PC-3 (cell line): ENCODE measurements at regions not wholly inside any gene's neighbourhood (a gene's known extent, or its start where the extent isn't known, plus 50 kb on each side); places are given as distances from the start of the nearest gene placed in this dataset.

ENCODE experiments used
- EZH2 ChIP-seq: fragments of 300-600 bp; sonication (generic); IDR thresholded peaks from one replicate; pipeline ENCODE4 v1.6.1; 2017; ENCODE audit warnings: antibody characterized with exemption, mild to moderate bottlenecking, low read length; ENCODE audit not compliant: unreplicated experiment
- EZH2phosphoT487 ChIP-seq: fragments of 300-600 bp; sonication (generic); IDR thresholded peaks from 2 replicates; pipeline ENCODE4 v1.6.1; 2018; ENCODE audit warnings: mild to moderate bottlenecking, antibody characterized with exemption, low read length, borderline replicate concordance
- TF ChIP-seq, protein P1 (sequence below): fragments of 300-600 bp; sonication (generic); conservative IDR thresholded peaks from 2 replicates; pipeline ENCODE4 v1.5.1; 2017; ENCODE audit warnings: antibody characterized with exemption, low read depth, mild to moderate bottlenecking, low read length

- TF ChIP-seq, protein P1, sequence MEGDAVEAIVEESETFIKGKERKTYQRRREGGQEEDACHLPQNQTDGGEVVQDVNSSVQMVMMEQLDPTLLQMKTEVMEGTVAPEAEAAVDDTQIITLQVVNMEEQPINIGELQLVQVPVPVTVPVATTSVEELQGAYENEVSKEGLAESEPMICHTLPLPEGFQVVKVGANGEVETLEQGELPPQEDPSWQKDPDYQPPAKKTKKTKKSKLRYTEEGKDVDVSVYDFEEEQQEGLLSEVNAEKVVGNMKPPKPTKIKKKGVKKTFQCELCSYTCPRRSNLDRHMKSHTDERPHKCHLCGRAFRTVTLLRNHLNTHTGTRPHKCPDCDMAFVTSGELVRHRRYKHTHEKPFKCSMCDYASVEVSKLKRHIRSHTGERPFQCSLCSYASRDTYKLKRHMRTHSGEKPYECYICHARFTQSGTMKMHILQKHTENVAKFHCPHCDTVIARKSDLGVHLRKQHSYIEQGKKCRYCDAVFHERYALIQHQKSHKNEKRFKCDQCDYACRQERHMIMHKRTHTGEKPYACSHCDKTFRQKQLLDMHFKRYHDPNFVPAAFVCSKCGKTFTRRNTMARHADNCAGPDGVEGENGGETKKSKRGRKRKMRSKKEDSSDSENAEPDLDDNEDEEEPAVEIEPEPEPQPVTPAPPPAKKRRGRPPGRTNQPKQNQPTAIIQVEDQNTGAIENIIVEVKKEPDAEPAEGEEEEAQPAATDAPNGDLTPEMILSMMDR = no peak
- TF ChIP-seq EZH2 (no peak), EZH2phosphoT487 (no peak)
These were observed 977.2 kb downstream of the AMY1C start for GRCh38 chr1:104726917-104727316.
